Neutrophil (primary cell): ENCODE measurements at regions not wholly inside any gene's neighbourhood (a gene's known extent, or its start where the extent isn't known, plus 50 kb on each side); places are given as distances from the start of the nearest gene placed in this dataset.

Source experiments
- H3K27ac ChIP-seq: fragments of 200-600 bp; sonication (generic); 2 replicates; pipeline ENCODE4 v1.5.1; 2016; ENCODE audit warnings: mild to moderate bottlenecking, moderate library complexity
- H3K27me3 ChIP-seq: fragments of 200-600 bp; sonication (generic); 2 replicates; pipeline ENCODE4 v1.6.0; 2016; ENCODE audit warnings: mild to moderate bottlenecking
- H3K36me3 ChIP-seq: fragments of 200-600 bp; sonication (generic); 2 replicates; pipeline ENCODE4 v1.5.1; 2017
- H3K4me1 ChIP-seq, 2 experiments: fragments of 200-600 bp in 1 of 2; sonication (generic) in 1 of 2; 1 replicate in 1 of 2; 2 replicates in 1 of 2; pipeline versions ENCODE4 v1.5.1 to v1.6.1; 2013 to 2016; ENCODE audit warnings: low read depth in 1 of 2, low read length in 1 of 2, mild to moderate bottlenecking in 1 of 2, moderate library complexity in 1 of 2; ENCODE audit not compliant: control insufficient read depth in 1 of 2, insufficient read depth in 1 of 2
- H3K4me3 ChIP-seq, 2 experiments: fragments of 200-600 bp in 1 of 2; sonication (generic) in 1 of 2; 1 replicate in 1 of 2; 2 replicates in 1 of 2; pipeline ENCODE4 v1.5.1; 2013 to 2016; ENCODE audit warnings: low read depth in 1 of 2, low read length in 1 of 2, mild to moderate bottlenecking in 1 of 2, moderate library complexity in 1 of 2
- H3K9me3 ChIP-seq: fragments of 200-600 bp; sonication (generic); 2 replicates; pipeline ENCODE4 v1.5.1; 2016
- CTCF ChIP-seq: fragments of 200-600 bp; sonication (generic); IDR thresholded peaks from 2 replicates; pipeline ENCODE4 v1.5.1; 2016; ENCODE audit warnings: antibody characterized with exemption

- H3K4me1 ChIP-seq, result peaks cover 31 to 39% of the 10 kb centered on the region in 2 experiments
- no peaks in the 10 kb centered on the region for H3K27me3 ChIP-seq
- no peak for TF ChIP-seq CTCF
- no peaks in the 10 kb centered on the region for H3K9me3 ChIP-seq
- H3K4me3 ChIP-seq, result no peak overlapping the region
- H3K36me3 ChIP-seq, result no peaks in the 10 kb centered on the region
- H3K27ac ChIP-seq, result no peak overlapping the region
Measured at GRCh38 chr10:78644550-78644949, 424.2 kb upstream of the ZMIZ1 start.

DNA sequence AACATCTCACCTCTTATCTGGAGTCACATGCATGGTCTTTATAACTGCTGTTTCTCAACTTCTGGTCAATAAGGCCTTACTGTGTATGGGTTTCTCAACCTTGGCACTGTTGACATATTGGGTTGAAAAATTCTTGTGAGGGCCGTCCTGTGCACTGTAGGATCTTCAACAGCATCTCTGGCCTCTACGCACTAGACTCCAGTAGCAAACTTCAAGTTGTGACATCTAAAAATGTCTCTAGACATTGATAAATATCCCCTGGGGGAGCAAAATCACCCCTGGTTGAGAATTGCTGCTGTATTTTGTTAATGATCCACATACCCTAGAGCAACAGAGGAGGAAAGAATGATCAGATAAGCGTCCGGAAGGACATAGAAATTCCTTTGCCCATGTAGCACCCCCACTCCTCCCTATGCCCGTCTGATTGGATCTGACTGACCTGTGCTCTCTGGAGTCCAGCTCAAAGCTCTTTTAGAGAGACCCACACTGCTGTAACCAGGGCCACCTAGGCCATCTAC, 423.5 kb upstream of the ZMIZ1 start:
- H3K4me3 ChIP-seq, result no peak overlapping the region
- H3K27ac ChIP-seq, result no peak overlapping the region
- peaks cover 25 to 32% of the 10 kb centered on the region in 2 experiments for H3K4me1 ChIP-seq
- no peaks in the 10 kb centered on the region for H3K36me3 ChIP-seq
- H3K27me3 ChIP-seq, result no peaks in the 10 kb centered on the region
- TF ChIP-seq CTCF, result no peak
- H3K9me3 ChIP-seq, result no peaks in the 10 kb centered on the region

DNA sequence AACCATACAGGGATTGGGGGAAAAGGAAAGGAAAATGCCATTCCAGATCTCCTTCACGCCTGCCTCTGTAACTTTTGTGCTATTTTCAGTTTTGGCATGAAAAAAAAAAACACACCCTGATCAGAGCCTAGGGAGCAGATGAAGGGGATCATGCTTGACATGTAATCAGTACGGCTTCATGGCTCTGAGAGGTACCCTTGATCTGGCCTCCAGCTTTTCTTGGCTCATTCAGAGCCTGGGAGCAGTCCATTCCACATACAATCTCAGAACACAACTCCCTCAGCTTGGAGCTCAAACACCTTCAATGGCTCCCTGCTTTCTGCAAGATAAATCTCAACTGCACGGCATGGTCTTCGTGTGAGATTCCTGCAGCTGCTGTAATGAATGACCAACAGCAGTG, 422.8 kb upstream of the ZMIZ1 start:
- Histone ChIP-seq H3K27ac (no peak overlapping the region), H3K4me3 (no peak overlapping the region), H3K36me3 (no peaks in the 10 kb centered on the region), H3K9me3 (no peaks in the 10 kb centered on the region), H3K27me3 (no peaks in the 10 kb centered on the region), H3K4me1 (peaks cover 17 to 25% of the 10 kb centered on the region in 2 experiments)
- no peak for TF ChIP-seq CTCF

DNA sequence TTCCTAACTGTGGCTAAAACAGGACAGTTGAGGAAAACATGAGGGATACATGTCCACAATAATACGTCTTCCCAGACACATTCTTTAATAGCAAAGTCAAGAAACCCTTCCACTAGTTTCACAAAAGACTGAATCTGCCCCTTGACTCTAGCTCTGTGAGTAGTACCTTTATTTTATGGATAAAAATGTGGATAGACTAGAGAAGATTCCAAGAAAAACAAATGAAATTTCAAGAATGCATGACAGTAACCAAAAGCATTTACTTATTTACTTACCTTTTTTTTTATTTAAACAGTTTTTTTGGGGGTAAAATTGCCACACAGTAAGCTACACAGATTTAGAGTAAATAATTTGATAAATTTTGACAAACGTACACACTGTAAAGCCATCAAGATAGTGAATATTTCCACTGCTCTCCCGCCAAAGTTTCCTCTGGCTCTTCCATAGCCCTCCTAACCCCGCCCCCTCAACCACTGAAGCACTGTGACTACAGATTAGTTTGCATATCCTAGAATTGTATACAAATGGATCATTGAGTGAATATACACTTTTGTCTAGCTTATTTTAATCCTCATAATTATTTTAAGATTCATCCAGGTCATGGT, 420.4 kb upstream of the ZMIZ1 start:
- TF ChIP-seq CTCF, result no peak
- H3K27ac ChIP-seq, result no peak overlapping the region

DNA sequence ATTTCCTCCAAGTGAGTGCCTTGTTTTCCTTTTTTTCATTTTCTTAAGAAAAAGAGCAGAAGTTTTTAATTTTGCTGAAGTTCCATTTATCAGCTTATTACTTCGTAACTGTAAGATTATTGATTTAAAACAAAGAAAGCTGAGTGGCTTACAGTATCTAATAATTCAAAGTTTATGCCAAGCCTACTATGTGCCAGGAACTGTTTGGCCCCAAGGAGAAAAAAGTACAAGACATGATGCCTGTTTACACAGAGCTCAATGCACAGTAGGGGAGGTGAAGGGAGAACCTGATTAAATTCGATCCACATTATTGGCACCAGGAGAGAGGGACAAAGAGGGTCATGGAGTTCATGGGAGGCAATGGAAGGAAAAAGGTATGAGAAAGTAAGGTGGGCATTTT, 419.3 kb upstream of the ZMIZ1 start:
- no peaks in the 10 kb centered on the region for H3K36me3 ChIP-seq
- no peaks in the 10 kb centered on the region for H3K9me3 ChIP-seq
- H3K27ac ChIP-seq, result no peak overlapping the region
- no peak overlapping the region for H3K4me3 ChIP-seq
- no peak for TF ChIP-seq CTCF
- peaks cover 13% of the 10 kb centered on the region for H3K27me3 ChIP-seq
- peaks cover 3 to 9% of the 10 kb centered on the region in 2 experiments for H3K4me1 ChIP-seq

More for the DNA sequence above, 420.4 kb upstream of the ZMIZ1 start:
- Histone ChIP-seq H3K27me3 (peaks cover 7% of the 10 kb centered on the region), H3K9me3 (no peaks in the 10 kb centered on the region), H3K4me1 (peaks cover 3 to 9% of the 10 kb centered on the region in 2 experiments), H3K36me3 (no peaks in the 10 kb centered on the region), H3K4me3 (no peak overlapping the region)
